ENCODE measurements at regions not wholly inside any gene's neighbourhood (a gene's known extent, or its start where the extent isn't known, plus 50 kb on each side); places are given as distances from the start of the nearest gene placed in this dataset.
"Not testable (repeated sequence)": the region's sequence is repeated elsewhere in the genome, so short reads cannot be mapped to it uniquely, and the experiment has no call there.

- DNase-seq (ENCODE audit: low spot score): no peak
Observed at GRCh38 chr18:45342166-45342565, 273.1 kb upstream of the SLC14A2 start.

- DNase-seq (ENCODE audit: low spot score): no peak
Observed at GRCh38 chr18:45342653-45343052, 272.6 kb upstream of the SLC14A2 start.

- DNase-seq (ENCODE audit: low spot score): no peak
Observed at GRCh38 chr18:45343365-45343764, 271.9 kb upstream of the SLC14A2 start.

GRCh38 chr18:45344680-45345079 lies 270.6 kb upstream of the SLC14A2 start:
- not testable (repeated sequence) for DNase-seq (ENCODE audit: low spot score)

- no peak for DNase-seq (ENCODE audit: low spot score)
Observed at GRCh38 chr18:45349019-45349418, 266.3 kb upstream of the SLC14A2 start.

GRCh38 chr18:45349467-45349866 lies 265.8 kb upstream of the SLC14A2 start:
- no peak for DNase-seq (ENCODE audit: low spot score)

GRCh38 chr18:45350404-45351156 lies 264.7 kb upstream of the SLC14A2 start:
- no peak for DNase-seq (ENCODE audit: low spot score)

- no peak for DNase-seq (ENCODE audit: low spot score)
Observed at GRCh38 chr18:45352874-45353273, 262.4 kb upstream of the SLC14A2 start.

- no peak for DNase-seq (ENCODE audit: low spot score)
Observed at GRCh38 chr18:45353530-45353929, 261.7 kb upstream of the SLC14A2 start.

GRCh38 chr18:45355944-45356520 lies 259.2 kb upstream of the SLC14A2 start:
- no peak for DNase-seq (ENCODE audit: low spot score)

GRCh38 chr18:45357686-45358470 lies 257.4 kb upstream of the SLC14A2 start:
- peak; percentile 67 for DNase-seq (ENCODE audit: low spot score)

GRCh38 chr18:45359275-45360009 lies 255.8 kb upstream of the SLC14A2 start:
- DNase-seq (ENCODE audit: low spot score): peak; percentile 89

- DNase-seq (ENCODE audit: low spot score): no peak
Observed at GRCh38 chr18:45361125-45361851, 254.0 kb upstream of the SLC14A2 start.

- DNase-seq (ENCODE audit: low spot score): no peak
Observed at GRCh38 chr18:45363196-45363595, 252.1 kb upstream of the SLC14A2 start.

GRCh38 chr18:45365835-45366234 lies 249.4 kb upstream of the SLC14A2 start:
- DNase-seq (ENCODE audit: low spot score): no peak

GRCh38 chr18:45370255-45371010 lies 244.8 kb upstream of the SLC14A2 start:
- no peak for DNase-seq (ENCODE audit: low spot score)

- DNase-seq (ENCODE audit: low spot score): no peak
Observed at GRCh38 chr18:45373286-45373880, 241.9 kb upstream of the SLC14A2 start.

- no peak for DNase-seq (ENCODE audit: low spot score)
Observed at GRCh38 chr18:45374236-45374635, 241.0 kb upstream of the SLC14A2 start.

GRCh38 chr18:45374878-45375630 lies 240.2 kb upstream of the SLC14A2 start:
- peak; percentile 70 for DNase-seq (ENCODE audit: low spot score)

Data from mucosa of gallbladder (tissue), 1 donor.